RPMI7951 (cell line): ENCODE measurements at regions not wholly inside any gene's neighbourhood (a gene's known extent, or its start where the extent isn't known, plus 50 kb on each side); places are given as distances from the start of the nearest gene placed in this dataset.

ENCODE experiments used
- DNase-seq: peaks from one replicate; pipeline ENCODE4 v3.0.0-alpha.2; 2012; ENCODE audit warnings: low read depth

DNA sequence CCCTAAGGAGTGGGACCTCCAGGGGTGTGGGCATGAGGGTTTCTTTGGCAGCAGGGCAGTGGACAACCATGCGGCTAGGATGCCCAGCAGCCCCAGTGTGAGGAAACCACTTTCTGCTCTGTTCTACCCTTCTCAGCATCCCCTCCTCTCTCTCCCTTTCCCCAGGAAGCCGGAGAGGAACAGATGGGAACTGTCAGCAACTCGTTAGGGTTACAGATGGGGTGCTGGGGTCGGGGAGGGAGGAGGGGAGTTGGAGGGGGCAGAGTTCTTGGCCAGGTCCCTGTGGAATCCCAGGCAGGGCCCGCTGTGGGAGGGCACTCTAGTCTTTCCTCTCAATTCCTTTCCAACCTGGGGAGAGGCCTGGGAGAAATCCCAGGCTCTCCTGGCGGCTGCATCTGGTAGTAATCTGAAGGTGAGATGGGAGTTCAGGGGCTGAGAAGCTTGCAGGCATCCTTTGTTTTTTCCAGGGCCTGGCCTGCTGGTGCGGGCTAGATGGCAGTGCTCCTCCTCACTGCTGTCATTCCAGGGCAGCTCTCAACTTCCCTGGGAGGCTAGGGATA, 93.9 kb upstream of the CSF3R start:
- no peak for DNase-seq

DNA sequence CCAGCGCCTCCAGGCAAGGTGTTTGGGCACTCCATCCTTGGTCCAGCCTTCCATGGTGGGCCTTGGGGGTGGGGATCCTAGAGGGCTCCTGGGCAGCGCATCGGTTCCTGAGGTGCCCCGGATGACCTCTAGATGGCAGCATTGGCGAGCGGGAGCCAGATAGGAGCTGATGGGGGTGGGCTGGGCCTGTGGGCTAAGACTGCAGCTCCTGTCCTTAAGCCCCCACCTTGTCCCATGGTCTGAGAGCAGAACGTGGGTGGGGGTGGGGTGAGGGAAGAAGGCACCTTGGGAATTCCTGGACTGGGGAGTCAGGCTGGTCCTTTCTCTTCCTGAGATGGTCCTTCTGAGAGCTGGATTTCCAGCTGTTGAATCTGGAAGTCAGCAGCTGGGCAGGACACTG, 93.4 kb upstream of the CSF3R start:
- DNase-seq: peak; percentile 33

DNA sequence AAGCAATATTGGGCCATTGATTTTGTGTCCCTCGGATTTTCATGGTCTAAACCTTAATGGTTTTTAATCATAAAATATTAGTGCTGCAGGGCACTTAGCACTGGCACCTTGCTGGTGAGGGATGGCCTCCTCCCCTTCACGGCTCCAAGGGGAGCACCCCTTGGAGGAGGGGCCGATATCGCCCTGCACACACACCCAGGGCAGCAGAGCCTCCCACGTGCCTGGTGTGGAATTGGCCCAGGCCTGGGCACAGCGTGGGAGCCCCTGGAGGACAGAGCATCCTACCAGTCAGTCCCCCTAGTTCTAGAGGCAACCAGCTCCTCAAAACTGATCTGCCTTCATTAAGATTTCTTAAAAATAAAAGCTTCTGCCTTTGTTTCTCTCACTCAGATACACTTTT, 90.7 kb upstream of the CSF3R start:
- no peak for DNase-seq

DNA sequence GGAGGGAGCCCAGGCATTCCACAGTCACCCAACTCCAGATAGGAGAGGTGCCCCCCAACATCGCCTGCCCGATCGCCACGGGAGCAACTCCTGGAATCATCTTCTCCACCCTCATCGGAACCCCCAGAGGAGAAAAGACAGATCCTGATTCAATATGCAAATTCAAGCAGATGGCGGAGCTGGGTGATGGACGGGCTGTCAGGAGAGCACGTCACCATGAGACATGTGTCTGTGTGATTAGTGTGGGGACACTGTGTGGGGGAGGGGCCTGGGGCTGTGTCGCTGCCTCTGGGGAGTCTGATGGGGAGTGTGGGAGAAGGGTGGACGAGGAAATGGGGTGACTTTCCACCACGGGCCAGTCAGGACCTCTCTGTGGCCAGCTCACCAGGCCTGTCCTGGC, 90.2 kb upstream of the CSF3R start:
- no peak for DNase-seq

DNA sequence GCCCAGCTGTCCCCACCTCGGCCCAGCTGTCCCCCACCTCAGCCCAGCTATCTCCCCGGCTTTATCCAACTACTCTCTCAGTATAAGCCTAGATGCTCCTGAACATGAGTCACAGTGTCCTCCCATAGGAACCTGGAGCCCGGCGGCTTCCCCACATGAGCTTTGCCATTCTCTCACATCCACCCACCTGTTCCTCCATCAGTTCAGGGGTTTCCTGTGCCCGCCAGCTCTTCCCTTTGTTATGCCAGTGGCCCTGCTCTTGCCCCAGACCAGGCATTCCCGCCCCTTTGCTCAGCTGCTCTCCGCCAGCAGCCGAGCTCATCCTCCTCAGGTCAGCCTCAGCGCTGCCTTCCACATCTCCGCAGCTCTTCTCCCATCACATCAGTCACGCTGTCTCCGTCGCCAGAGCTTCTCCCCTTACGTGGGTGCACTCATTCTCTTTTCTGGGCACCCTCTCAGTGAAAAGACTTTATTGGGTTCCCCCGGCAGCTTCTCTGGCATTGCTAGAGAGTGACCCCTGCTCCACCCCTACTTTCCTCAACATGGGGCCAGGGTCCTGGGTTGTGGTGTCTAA, 89.5 kb upstream of the CSF3R start:
- no peak for DNase-seq

DNA sequence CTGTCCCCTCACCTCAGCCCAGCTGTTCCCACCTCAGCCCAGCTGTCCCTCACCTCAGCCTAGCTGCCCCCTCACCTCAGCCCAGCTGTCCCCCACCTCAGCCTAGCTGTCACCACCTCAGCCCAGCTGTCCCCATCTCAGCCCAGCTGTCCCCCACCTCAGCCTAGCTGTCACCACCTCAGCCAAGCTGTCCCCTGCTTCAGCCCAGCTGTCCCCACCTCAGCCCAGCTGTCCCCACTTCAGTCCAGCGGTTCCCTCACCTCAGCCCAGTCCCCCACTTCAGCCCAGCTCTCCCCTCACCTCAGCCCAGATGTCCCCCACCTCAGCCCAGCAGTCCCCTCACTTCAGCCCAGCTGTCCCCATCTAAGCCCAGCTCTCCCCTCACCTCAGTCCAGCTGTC, 88.4 kb upstream of the CSF3R start:
- DNase-seq: no peak

DNA sequence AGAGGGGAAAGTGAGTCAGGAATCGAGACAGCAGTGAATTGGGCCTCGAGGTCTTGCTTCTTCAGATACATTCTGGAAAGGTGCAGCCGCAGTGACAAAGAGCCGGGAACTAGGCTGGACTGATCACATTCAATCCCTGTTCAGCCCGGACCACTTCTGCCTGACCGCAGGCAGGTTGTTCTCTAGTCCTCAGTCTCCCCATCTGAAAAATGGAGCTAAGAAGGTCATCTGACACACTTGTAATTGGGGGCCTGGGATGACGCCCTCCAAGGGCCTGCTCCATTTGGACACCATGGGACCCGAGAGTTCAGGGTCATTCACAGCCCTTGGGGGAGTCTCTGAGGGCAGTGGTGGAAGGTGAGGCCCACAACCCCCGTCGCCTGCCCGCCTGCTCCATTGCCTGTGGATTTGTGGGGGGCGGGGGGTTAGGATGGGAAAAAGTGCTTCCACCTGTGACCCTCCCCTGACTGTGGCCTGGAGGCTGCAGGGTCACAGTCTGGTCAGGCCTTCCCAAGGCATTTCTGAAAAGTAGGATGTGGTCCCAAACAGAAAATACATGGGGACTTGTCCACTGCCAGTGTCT, 87.9 kb upstream of the CSF3R start:
- DNase-seq: no peak

DNA sequence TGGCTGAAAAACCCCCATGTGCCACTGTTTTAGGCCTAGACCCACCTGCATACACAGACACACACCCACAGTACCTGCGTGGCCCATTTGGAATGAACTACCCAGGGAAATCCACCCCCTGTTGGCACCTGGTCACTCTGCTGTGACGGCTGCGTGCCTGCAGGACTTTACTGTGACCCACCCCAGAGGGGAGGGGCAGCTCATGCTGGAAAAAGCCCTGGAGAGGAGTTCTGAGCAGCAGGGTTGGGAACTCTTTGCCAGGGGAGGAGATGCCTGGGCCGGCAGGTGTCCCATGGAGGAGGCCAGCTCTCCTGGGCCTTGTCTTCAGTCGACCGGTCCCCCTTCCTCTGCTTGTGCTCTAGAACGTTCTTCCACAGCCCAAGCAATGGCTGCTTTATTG, 87.3 kb upstream of the CSF3R start:
- DNase-seq: no peak

DNA sequence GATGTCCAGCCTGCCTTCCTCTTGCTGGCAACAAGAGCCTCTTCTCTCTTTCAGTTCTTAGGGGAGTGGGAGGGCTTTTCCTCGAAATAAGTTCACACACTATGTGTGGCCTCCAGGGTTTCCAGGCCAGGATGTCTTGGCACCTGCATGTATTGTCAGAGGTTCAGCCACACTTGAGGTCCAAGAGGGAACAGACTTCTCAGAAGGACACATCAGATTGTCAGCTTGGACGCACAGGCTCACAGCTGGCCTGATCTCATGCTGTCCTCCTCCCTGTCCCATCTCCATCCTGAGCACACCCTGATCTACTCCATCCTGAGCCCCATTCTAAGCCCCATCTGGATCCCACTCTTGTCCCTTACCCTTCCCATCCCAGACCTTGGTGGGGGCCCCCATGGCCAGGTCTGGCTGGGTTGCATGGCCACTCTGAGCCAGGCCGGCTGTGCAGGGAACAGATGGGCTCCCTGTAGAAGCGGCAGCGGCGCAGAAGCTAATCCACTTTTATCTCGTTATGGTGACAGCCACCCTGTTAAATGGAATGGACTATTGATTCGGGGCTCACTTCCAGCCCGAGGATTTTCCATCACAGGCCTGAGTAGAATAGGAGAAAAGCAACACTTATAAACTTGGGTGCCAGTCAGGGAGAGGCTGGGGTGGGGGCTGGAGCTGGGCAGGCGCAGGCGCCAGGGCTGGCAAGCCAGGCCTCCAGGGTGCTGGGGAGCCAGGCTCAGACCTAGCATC, 85.1 kb upstream of the CSF3R start:
- no peak for DNase-seq

DNA sequence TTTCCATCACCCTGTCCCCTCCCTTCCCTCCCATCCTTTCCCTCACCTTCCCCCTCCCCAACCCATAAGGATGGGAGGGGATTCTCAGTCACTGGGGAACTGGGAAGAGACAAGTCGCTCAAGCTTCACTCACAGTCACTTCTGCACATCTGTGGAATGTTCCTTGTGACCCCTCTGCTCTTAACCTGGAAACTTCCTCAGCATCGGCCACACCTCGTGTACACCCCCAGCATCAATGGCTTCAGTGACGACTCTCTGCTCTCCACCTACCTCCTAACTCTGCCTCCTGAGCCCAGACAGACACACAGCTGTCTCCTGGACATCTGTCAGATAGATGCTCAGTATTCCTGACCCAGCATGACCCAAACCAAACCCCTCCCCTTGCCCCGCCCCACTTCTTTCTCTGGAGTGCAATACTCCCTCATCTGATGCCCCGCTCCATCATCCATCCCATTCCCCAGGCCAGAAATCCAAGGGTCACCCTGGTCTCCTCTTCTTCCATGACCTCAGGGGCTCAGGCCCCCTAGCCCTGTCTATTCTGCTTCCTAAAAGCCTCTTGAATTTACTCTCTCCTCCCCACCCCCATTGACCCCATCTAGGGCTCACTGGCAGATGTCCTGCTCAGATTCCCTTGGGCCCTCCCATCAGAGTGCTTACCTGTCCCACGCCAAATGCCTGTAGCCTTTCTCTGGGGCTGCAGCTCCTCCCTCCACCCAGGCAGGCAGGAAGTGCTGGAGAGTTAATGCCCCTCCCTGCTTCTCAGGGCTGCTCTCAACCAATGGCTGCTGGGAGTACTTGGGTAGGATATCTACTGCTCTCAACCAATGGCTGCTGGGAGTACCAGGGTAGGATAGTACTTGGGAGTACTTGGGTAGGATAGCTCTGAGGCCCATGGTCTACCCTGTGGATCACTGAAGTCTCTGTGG, 83.1 kb upstream of the CSF3R start:
- no peak for DNase-seq

DNA sequence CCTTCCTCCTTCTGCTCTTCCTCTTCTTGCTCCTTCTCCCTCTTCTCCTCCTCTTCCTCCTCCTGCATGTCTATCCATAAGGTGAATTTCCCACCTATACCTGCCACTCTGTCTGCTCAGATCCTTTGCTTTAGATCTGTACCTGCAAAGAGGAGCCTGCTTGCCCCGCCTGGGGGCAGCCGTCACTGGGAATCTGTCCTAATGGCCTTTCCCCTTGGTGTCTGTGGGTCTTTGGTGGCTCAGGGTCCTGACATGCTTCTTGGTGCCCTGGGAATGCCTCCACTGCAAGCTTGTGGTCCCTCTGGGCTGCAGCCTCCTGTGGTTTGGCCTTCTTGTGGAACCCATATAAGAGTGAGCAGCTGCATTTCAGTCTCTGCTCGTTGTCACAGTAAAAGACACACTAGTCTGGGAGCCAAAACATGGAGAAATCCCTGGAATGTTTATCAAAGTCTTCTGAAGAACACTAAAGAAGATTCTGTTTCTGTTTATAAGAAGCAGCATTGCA, 79.5 kb upstream of the CSF3R start:
- DNase-seq: no peak

DNA sequence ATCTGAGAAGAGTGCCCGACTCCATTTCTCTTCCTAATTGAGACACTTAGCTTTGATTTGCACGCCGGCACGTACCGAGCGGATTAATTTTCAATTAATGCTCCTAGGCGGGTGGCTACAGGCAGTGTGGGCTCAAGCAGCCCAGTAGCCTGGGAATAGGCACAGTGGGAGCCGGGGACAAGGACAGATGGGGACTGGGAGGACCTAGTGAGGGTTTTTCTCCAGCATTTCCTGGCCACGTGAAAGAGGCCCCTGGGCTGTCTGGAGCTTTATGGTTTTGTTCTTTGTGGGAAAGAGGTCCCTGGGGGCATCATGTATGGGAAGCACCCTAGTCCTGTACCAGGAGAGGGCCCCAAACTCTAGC, 78.6 kb upstream of the CSF3R start:
- no peak for DNase-seq

DNA sequence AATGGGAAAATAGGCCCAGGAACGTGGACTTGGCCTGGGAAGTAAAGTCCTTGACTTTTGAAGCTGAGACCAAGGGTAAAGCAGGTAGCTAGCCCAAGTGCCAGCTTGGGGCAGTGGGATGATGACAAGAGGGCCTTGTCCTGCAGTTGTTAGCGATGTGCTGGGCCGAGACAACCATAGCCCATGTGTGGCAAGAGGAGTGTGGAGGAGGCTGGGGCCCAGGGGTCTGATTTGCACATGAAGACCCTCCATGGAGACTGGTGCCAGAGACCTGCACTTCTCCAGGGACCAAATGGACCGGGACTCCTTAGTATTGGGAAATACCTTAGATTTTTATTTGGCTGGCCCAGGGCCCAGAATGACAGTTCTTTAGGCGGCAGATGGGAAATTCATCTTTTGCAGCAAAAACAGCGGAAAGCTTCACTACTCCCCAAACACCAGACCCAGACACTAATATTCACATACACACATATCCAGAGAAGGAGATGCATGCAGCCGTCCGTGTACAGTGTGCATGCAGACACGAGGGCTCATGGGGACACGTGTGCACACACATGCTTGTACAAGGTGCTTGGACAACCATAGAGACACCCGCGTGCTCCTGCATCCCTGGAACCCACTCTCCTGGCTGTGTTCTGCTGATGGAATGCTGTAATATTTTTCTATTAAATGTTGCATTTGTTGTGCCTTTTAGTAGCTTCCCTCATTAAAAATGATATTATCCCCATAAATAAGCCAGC, 78.1 kb upstream of the CSF3R start:
- no peak for DNase-seq

DNA sequence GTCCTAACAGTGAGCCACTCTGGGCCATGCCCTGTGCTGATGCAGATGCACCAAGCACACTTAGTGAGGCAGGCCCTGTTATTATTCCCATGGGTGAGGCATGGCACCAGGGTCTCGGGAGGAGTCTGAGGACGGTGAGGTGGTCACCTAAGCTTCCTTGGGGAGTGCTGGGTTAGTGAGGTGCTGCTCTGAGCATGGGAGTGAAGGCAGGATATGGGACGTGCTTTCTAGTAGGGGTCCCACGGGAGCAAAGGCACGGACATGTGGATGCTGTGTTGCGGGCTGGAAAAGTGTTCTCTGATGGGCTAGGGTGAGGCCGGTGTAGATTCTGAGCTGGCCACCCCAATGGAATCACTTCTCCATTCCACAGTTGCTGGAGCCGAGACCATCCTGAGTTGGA, 77.5 kb upstream of the CSF3R start:
- DNase-seq: no peak

DNA sequence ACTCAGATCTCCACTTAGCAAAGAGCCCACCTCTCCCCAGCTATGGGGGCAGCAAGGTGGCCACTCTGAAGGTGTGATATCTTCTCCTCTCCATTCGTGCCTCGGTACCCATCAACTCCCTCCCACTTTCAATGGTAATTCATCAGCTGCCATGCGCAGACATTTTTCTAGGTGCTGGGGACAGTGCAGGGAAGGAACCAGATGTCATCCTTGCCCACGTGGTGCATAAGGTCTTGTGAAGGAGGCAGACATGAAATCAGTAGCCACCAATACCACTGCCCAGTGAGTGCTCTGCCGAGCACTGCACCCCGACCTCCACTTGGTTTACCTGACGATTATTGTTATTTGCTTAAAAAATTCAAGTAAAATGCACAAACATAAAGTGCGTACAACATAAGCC, 76.3 kb upstream of the CSF3R start:
- no peak for DNase-seq

DNA sequence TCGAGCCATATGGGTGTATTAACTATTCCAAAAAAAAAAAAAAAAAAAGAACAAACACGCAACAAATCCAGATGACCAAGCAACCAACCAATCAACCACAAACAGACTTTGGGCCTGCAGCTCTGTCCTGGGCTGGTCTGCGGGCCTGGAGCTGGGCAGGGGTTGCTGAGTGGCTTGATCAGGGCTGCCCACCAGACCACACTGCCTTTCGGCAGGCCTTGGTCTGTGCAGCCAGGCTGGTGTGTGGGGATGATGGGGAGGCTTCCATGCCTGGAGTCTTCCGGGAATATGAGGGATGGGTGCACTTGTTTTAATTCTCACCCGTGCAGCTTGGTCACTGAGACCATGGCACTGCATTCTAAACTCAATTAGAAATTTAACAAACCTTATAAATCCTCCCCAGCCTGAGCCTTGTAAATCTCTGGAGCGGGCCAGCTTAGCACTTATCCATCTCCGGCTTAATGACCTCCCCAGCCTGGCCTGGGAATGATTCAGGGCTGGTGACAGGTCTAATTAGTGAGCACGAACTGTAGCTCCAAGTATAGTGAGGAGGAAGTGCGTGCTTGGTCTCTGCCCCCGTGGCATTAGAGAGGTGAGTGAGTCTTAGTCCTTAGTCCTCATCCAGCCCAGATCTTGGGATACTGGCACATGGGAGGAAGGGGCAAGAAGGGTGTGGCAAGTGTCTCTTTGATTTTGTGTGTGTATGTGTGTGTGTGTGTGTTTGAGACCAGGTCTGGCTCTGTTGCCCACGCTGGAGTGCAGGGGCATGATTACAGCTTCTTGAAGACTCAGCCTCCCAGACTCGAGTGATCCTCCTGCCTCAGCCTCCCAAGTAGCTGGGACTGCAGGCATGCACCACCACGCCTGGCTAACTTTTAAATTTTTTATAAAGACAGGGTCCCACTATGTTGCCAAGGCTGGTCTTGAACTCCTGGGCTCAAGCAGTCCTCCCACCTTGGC, 74.6 kb upstream of the CSF3R start:
- no peak for DNase-seq

DNA sequence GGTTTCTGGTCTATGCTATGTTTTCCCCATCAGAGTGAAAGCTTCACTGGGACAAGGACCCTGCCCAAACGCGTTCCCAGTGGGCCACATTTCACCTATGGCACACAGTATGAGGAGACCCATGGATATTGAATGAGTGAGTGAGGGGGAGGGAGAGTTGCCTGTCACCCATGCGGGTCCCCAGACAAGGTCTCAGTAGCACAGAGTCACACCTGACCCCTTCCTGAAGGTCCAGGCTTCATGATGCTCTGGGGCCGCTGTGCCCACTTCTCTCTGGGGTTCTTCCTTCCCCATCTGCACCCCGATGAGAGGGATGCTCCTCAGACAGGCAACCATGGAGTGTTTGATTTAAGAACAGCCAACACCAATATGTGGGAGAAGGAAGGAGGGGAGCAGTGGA, 72.3 kb upstream of the CSF3R start:
- no peak for DNase-seq

DNA sequence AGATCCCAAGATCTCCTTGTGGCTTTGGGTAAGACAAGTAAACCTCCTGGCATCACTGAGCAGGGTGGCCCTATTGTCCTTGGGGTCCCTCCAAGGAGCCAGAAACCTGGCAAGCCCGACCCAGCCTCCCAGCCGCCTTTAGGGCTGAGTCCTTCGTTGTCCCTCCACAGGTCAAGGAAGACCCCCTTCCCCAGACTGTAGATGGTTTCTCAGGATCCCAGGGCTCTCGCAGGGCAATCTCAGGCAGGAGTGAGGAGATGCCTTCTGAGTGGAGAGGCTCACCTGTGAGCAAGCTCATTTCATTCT, 71.6 kb upstream of the CSF3R start:
- no peak for DNase-seq

DNA sequence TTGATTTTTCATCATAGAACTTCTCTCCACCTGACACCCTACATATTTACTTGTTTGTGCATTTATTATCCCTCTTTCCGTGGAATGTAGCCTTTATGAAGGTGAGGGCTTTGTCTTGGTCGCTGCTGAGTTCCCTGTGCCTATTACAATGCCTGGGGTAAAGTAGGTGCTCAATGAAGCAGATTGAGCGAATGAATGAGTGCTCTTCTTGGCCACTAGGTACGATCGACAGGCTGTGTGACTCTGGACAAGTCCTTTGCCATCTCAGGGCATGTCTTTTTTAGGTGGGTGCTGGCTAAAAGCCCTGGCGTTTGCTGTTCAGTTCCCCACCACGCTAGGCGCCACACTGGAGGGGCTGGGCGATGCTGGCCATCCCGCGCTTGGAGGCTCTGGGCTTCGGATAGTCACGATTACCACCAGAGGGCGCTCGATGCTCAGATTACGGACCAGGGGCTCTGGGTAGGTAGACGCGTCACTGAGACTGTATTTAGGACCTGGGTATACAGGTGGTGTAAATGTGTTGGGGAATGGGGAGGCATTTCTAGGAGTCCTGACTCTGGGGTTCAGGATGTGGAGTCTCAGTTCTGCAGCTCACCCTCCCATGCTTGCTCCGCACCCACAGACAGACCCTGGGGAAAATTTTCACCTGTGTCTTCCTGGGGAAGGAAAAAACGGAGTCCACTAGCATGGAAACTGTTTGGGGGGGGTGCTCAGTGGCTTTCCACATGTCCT, 71.0 kb upstream of the CSF3R start:
- DNase-seq: peak; percentile 45
